Activated CD8-positive, alpha-beta memory T cell treated with anti-CD3 and anti-CD28 coated beads, Interleukin-2, amount 50 U/mL, for 24 hours (primary cell): ENCODE measurements at regions not wholly inside any gene's neighbourhood (a gene's known extent, or its start where the extent isn't known, plus 50 kb on each side); places are given as distances from the start of the nearest gene placed in this dataset.

Experiments
- DNase-seq: peaks from one replicate; pipeline ENCODE4 v3.0.0-alpha.2; 2020; ENCODE audit errors: extremely low read depth

GRCh38 chr3:176794406-176794805, 402.9 kb downstream of the TBL1XR1 start:
- DNase-seq = no peak

GRCh38 chr3:176789947-176790346, 407.3 kb downstream of the TBL1XR1 start:
- no peak for DNase-seq

GRCh38 chr3:176789281-176789705, 408.0 kb downstream of the TBL1XR1 start:
- DNase-seq = no peak

- no peak for DNase-seq
These were observed 409.8 kb downstream of the TBL1XR1 start for GRCh38 chr3:176787506-176787905.

- no peak for DNase-seq
These were observed 412.1 kb downstream of the TBL1XR1 start for GRCh38 chr3:176785171-176785570.

- no peak for DNase-seq
These were observed 416.5 kb downstream of the TBL1XR1 start for GRCh38 chr3:176780766-176781165.

- no peak for DNase-seq
These were observed 420.6 kb downstream of the TBL1XR1 start for GRCh38 chr3:176776622-176777175.

GRCh38 chr3:176769547-176770190, 427.6 kb downstream of the TBL1XR1 start:
- no peak for DNase-seq

- no peak for DNase-seq
These were observed 429.9 kb downstream of the TBL1XR1 start for GRCh38 chr3:176767385-176767784.

GRCh38 chr3:176766862-176767261, 430.4 kb downstream of the TBL1XR1 start:
- DNase-seq = no peak

- DNase-seq = no peak
These were observed 431.8 kb downstream of the TBL1XR1 start for GRCh38 chr3:176765382-176765900.

GRCh38 chr3:176759815-176760506, 437.3 kb downstream of the TBL1XR1 start:
- no peak for DNase-seq

- DNase-seq = no peak
These were observed 439.9 kb downstream of the TBL1XR1 start for GRCh38 chr3:176757429-176757828.

- DNase-seq = no peak
These were observed 441.3 kb downstream of the TBL1XR1 start for GRCh38 chr3:176755977-176756376.

GRCh38 chr3:176755552-176755951, 441.7 kb downstream of the TBL1XR1 start:
- no peak for DNase-seq

- DNase-seq = no peak
These were observed 455.6 kb downstream of the TBL1XR1 start for GRCh38 chr3:176741664-176742047.

- no peak for DNase-seq
These were observed 456.2 kb downstream of the TBL1XR1 start for GRCh38 chr3:176740906-176741663.

GRCh38 chr3:176739159-176739558, 458.1 kb downstream of the TBL1XR1 start:
- no peak for DNase-seq

GRCh38 chr3:176737480-176738110, 459.7 kb downstream of the TBL1XR1 start:
- no peak for DNase-seq

GRCh38 chr3:176734146-176734545, 463.1 kb downstream of the TBL1XR1 start:
- DNase-seq = no peak

GRCh38 chr3:176724394-176724759, 472.9 kb downstream of the TBL1XR1 start:
- no peak for DNase-seq
